ENCODE measurements at regions not wholly inside any gene's neighbourhood (a gene's known extent, or its start where the extent isn't known, plus 50 kb on each side); places are given as distances from the start of the nearest gene placed in this dataset.

- TF ChIP-seq, protein P1, sequence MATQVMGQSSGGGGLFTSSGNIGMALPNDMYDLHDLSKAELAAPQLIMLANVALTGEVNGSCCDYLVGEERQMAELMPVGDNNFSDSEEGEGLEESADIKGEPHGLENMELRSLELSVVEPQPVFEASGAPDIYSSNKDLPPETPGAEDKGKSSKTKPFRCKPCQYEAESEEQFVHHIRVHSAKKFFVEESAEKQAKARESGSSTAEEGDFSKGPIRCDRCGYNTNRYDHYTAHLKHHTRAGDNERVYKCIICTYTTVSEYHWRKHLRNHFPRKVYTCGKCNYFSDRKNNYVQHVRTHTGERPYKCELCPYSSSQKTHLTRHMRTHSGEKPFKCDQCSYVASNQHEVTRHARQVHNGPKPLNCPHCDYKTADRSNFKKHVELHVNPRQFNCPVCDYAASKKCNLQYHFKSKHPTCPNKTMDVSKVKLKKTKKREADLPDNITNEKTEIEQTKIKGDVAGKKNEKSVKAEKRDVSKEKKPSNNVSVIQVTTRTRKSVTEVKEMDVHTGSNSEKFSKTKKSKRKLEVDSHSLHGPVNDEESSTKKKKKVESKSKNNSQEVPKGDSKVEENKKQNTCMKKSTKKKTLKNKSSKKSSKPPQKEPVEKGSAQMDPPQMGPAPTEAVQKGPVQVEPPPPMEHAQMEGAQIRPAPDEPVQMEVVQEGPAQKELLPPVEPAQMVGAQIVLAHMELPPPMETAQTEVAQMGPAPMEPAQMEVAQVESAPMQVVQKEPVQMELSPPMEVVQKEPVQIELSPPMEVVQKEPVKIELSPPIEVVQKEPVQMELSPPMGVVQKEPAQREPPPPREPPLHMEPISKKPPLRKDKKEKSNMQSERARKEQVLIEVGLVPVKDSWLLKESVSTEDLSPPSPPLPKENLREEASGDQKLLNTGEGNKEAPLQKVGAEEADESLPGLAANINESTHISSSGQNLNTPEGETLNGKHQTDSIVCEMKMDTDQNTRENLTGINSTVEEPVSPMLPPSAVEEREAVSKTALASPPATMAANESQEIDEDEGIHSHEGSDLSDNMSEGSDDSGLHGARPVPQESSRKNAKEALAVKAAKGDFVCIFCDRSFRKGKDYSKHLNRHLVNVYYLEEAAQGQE (IDR thresholded peaks at IDR 0.05; ENCODE audit: insufficient read depth in 1 of 2, low read depth in 2 of 2, low read length in 1 of 2), result no peak
- no peak for TF ChIP-seq SIN3A (IDR thresholded peaks at IDR 0.05; ENCODE audit: borderline replicate concordance, insufficient read depth, low read depth, low read length)
Observed at GRCh38 chr15:35838424-35839111, 292.6 kb upstream of the DPH6 start.

All from Panc1 (cell line).